GM12801 (cell line): ENCODE measurements at regions not wholly inside any gene's neighbourhood (a gene's known extent, or its start where the extent isn't known, plus 50 kb on each side); places are given as distances from the start of the nearest gene placed in this dataset.
A peak's percentile ranks its signal among the peaks of the same experiment; 100 is the strongest.

ENCODE experiments used
- CTCF ChIP-seq: IDR thresholded peaks from one replicate; pipeline ENCODE4 v1.5.1; 2011; ENCODE audit warnings: control low read depth; ENCODE audit not compliant: insufficient read length; ENCODE audit errors: extremely low read depth

- TF ChIP-seq CTCF: no peak
Measured at GRCh38 chr4:121472937-121473721, 92.3 kb upstream of the QRFPR start.

- TF ChIP-seq CTCF: no peak
Measured at GRCh38 chr4:121464854-121465253, 84.0 kb upstream of the QRFPR start.

- peak; percentile 72 for TF ChIP-seq CTCF
Measured at GRCh38 chr4:121462660-121463261, 81.9 kb upstream of the QRFPR start.

GRCh38 chr4:121459026-121459425 is 78.2 kb upstream of the QRFPR start:
- no peak for TF ChIP-seq CTCF

- TF ChIP-seq CTCF: no peak
Measured at GRCh38 chr4:121457278-121457875, 76.6 kb upstream of the QRFPR start.

GRCh38 chr4:121455285-121455684 is 74.5 kb upstream of the QRFPR start:
- TF ChIP-seq CTCF: no peak

- no peak for TF ChIP-seq CTCF
Measured at GRCh38 chr4:121454251-121454979, 73.6 kb upstream of the QRFPR start.
